ENCODE measurements at regions not wholly inside any gene's neighbourhood (a gene's known extent, or its start where the extent isn't known, plus 50 kb on each side); places are given as distances from the start of the nearest gene placed in this dataset.

GRCh38 chrX:78527263-78527662 is 131.9 kb downstream of the RTL3 start:
- SMC1A ChIA-PET (ENCODE audit: uncharacterized antibody, unreplicated experiment) = no interaction called here
- POLR2A ChIA-PET = no interaction called here
- H3K4me3 ChIP-seq = no peak overlapping the region
- no peaks in the 10 kb centered on the region for H3K4me1 ChIP-seq (ENCODE audit: control insufficient read depth, insufficient read depth, low read length)
- H3K79me2 ChIP-seq (ENCODE audit: control insufficient read depth, insufficient read depth, low read length) = no peaks in the 10 kb centered on the region
- H3K36me3 ChIP-seq (ENCODE audit: control insufficient read depth in 2 of 2, insufficient read depth in 2 of 2, low read length in 1 of 2) = no peaks in the 10 kb centered on the region
- no peak overlapping the region for H3K27ac ChIP-seq (ENCODE audit: control insufficient read depth, insufficient read depth)
- H2AFZ ChIP-seq (ENCODE audit: control insufficient read depth, low read depth, low read length) = no peak overlapping the region
- in situ Hi-C loops (cut with MboI) (no loop called here), intact Hi-C loops (cut with micrococcal nuclease; ENCODE audit: unreplicated experiment) (no loop called here)
- WGBS (ENCODE audit: insufficient coverage, insufficient replicate concordance, low lambda C conversion rate, missing lambda C conversion rate) = 0% methylated on average over 1 of the region's 1 CpG
- no peaks in the 10 kb centered on the region for H4K20me1 ChIP-seq (ENCODE audit: control insufficient read depth, insufficient read depth)
- DNase-seq (ENCODE audit: low read depth, low spot score) (no peak), ATAC-seq (peak; percentile 41), FAIRE-seq (no peak)
- H3K9me3 ChIP-seq (replicated peaks; ENCODE audit: control insufficient read depth, insufficient read depth, low read length) = no peaks in the 10 kb centered on the region; the same call in 1 of the 3 replicates
- CTCF ChIA-PET = no interaction called here
- no TSS peak for BruUV-seq (replicated peaks)
- no peak overlapping the region for H3K9ac ChIP-seq (ENCODE audit: control insufficient read depth, insufficient read depth, low read length)
- no peak overlapping the region for H3K4me2 ChIP-seq (ENCODE audit: control insufficient read depth, insufficient read depth)
- RAD21 ChIA-PET (ENCODE audit: unreplicated experiment) = no interaction called here
- no peaks in the 10 kb centered on the region for H3K27me3 ChIP-seq (replicated peaks in 1 of 2; ENCODE audit: control insufficient read depth in 2 of 2, insufficient read depth in 2 of 2, low read length in 1 of 2)
- TF ChIP-seq BCL3 (IDR thresholded peaks at IDR 0.05; ENCODE audit: borderline replicate concordance, insufficient read depth, low read depth, low read length, poor library complexity, severe bottlenecking) (no peak), POLR2AphosphoS2 (IDR thresholded peaks at IDR 0.05; ENCODE audit: low read depth, low read length) (no peak), E2F8 (IDR thresholded peaks at IDR 0.05; ENCODE audit: low read depth, partially characterized antibody) (no peak), USF2 (IDR thresholded peaks at IDR 0.05; ENCODE audit: borderline replicate concordance, low read depth, low read length) (no peak), NRF1 (conservative IDR thresholded peaks at IDR 0.05; ENCODE audit: low read depth, low read length) (no peak), ZNF217 (IDR thresholded peaks at IDR 0.05) (no peak), ESRRA (IDR thresholded peaks at IDR 0.05; ENCODE audit: low read length) (no peak), EZH2 (IDR thresholded peaks at IDR 0.05; ENCODE audit: borderline replicate concordance, control insufficient read depth, low read depth, low read length) (no peak), CUX1 (IDR thresholded peaks at IDR 0.05; ENCODE audit: insufficient replicate concordance, low read depth, low read length) (no peak), IRF3 (IDR thresholded peaks at IDR 0.05) (no peak)
